ENCODE measurements at regions not wholly inside any gene's neighbourhood (a gene's known extent, or its start where the extent isn't known, plus 50 kb on each side); places are given as distances from the start of the nearest gene placed in this dataset.

DNA sequence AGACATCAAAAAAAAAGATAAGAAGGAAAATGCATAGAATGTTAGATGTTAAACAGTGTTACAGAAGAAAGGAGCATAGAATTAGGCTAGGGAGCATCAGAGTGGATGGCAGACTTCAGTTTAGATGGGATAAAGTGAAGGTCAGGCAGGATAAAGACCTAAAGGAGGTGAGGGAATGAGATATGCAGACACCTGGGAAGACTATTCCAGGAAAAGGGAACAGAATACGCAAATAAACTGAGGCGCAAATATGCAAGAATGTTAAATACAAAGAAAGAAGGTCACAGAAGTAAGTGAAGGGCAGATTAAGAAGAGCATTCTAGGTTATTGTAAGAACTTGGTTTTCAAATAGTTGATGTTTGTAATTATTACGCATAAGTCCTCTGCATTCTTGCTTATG lies 116.3 kb upstream of the REG3A start:
- intact Hi-C loops (cut with DNase I; ENCODE audit: low total_unique reads), result no loop called here
- no peaks in the 10 kb centered on the region for H3K4me1 ChIP-seq
- DNase-seq, result no peak
- TF ChIP-seq, protein P1, sequence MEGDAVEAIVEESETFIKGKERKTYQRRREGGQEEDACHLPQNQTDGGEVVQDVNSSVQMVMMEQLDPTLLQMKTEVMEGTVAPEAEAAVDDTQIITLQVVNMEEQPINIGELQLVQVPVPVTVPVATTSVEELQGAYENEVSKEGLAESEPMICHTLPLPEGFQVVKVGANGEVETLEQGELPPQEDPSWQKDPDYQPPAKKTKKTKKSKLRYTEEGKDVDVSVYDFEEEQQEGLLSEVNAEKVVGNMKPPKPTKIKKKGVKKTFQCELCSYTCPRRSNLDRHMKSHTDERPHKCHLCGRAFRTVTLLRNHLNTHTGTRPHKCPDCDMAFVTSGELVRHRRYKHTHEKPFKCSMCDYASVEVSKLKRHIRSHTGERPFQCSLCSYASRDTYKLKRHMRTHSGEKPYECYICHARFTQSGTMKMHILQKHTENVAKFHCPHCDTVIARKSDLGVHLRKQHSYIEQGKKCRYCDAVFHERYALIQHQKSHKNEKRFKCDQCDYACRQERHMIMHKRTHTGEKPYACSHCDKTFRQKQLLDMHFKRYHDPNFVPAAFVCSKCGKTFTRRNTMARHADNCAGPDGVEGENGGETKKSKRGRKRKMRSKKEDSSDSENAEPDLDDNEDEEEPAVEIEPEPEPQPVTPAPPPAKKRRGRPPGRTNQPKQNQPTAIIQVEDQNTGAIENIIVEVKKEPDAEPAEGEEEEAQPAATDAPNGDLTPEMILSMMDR (IDR thresholded peaks at IDR 0.05), result no peak
- no peaks in the 10 kb centered on the region for H3K27me3 ChIP-seq
- H3K9me3 ChIP-seq, result peaks cover 0 to 9% (median 0%) of the 10 kb centered on the region in 3 donors
- H3K36me3 ChIP-seq, result no peaks in the 10 kb centered on the region
- no peak overlapping the region for H3K27ac ChIP-seq
- no peak overlapping the region for H3K4me3 ChIP-seq

DNA sequence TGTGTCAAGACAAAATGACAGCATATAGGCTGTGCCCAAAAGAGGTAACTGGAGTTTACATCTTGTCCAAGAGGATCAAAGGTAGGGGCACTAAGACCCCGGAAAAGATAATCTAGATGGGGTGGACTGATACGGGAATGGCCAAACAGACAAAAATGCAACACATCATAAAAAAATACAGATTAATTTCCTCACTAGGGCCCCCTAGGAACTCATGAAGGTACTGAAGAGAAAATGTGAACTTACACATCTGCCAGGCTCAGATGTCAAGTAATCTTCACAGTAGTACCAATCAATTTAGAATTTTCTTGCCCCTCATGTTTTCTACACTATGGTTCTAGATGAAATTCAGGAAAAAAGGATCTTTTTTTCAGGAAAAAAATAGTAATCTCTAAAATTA lies 115.6 kb upstream of the REG3A start:
- H3K36me3 ChIP-seq, result no peaks in the 10 kb centered on the region
- intact Hi-C loops (cut with DNase I; ENCODE audit: low total_unique reads), result no loop called here
- H3K27ac ChIP-seq, result no peak overlapping the region
- no peaks in the 10 kb centered on the region for H3K27me3 ChIP-seq
- no peak overlapping the region for H3K4me3 ChIP-seq
- no peaks in the 10 kb centered on the region for H3K4me1 ChIP-seq
- H3K9me3 ChIP-seq, result peaks cover 0 to 9% (median 0%) of the 10 kb centered on the region in 3 donors
- DNase-seq, result no peak
- TF ChIP-seq, protein P1 (IDR thresholded peaks at IDR 0.05), result no peak

DNA sequence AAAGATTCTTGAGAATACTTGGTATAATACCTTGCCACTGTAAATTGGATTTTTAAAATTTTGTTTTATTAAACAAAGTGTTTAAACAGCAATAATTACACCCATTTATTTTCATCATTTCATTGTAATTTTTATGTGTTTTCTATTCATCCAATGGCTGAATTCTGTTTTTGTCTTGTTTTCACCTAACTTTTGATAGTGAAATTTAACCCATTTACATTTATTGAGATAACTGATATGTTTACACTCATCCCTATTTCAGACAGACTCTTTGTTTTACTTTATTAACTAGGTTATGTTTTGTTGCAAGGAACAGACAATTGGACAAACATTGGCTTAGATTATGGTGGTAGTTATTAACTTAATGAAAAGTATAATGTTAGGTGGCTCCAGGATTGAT lies 113.1 kb upstream of the REG3A start:
- Histone ChIP-seq H3K4me1 (no peaks in the 10 kb centered on the region), H3K36me3 (no peaks in the 10 kb centered on the region), H3K27me3 (no peaks in the 10 kb centered on the region), H3K9me3 (peaks cover 0 to 9% (median 0%) of the 10 kb centered on the region in 3 donors), H3K4me3 (no peak overlapping the region), H3K27ac (no peak overlapping the region)
- TF ChIP-seq, protein P1 (IDR thresholded peaks at IDR 0.05), result no peak
- no peak for DNase-seq
- intact Hi-C loops (cut with DNase I; ENCODE audit: low total_unique reads), result no loop called here

DNA sequence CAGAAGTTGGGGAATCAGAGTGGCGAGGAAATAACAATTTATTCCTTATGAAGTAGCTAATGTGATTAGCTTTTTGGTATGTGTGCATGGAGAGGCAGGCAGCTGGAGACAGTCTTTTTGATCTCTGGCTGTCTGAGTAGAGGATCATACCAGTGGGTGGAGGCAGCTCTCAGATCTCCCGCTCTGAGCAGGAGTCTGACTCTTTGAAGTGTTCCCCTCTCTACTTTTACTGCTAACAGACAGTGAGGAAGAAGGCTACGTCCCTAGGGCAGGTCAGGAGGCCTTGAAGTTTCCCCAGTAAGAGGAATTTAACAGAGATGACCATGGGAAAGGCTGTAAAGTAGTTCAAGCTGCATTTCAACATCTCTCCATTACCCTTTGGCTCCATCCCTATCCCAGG lies 111.9 kb upstream of the REG3A start:
- no peaks in the 10 kb centered on the region for H3K36me3 ChIP-seq
- no peak overlapping the region for H3K4me3 ChIP-seq
- DNase-seq, result no peak
- H3K27ac ChIP-seq, result no peak overlapping the region
- TF ChIP-seq, protein P1 (IDR thresholded peaks at IDR 0.05), result no peak
- peaks cover 0 to 9% (median 0%) of the 10 kb centered on the region in 3 donors for H3K9me3 ChIP-seq
- H3K4me1 ChIP-seq, result no peaks in the 10 kb centered on the region
- intact Hi-C loops (cut with DNase I; ENCODE audit: low total_unique reads), result no loop called here
- no peaks in the 10 kb centered on the region for H3K27me3 ChIP-seq

DNA sequence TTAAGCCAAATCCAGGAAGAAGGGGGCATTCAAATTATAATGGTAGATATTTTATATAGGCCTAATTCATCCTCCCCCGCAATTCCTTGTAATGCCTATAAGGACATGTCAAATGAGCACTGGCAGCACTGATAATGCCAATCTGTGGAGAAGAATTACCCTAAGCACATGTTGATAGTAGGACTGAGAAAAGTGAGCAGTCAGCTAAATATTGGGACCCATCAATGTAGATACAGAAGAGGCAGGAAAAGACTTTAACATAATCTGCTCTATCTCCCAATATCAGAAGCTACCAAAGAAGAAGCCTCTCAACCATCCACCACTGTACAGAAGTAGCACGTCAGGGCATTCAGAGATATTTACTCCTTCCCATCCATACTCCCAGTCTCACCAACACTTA lies 101.3 kb upstream of the REG3A start:
- TF ChIP-seq, protein P1 (IDR thresholded peaks at IDR 0.05), result no peak
- no peak overlapping the region for H3K4me3 ChIP-seq
- no peaks in the 10 kb centered on the region for H3K9me3 ChIP-seq
- no peaks in the 10 kb centered on the region for H3K36me3 ChIP-seq
- H3K27me3 ChIP-seq, result no peaks in the 10 kb centered on the region
- intact Hi-C loops (cut with DNase I; ENCODE audit: low total_unique reads), result no loop called here
- no peak overlapping the region for H3K27ac ChIP-seq
- H3K4me1 ChIP-seq, result no peaks in the 10 kb centered on the region
- DNase-seq, result no peak

DNA sequence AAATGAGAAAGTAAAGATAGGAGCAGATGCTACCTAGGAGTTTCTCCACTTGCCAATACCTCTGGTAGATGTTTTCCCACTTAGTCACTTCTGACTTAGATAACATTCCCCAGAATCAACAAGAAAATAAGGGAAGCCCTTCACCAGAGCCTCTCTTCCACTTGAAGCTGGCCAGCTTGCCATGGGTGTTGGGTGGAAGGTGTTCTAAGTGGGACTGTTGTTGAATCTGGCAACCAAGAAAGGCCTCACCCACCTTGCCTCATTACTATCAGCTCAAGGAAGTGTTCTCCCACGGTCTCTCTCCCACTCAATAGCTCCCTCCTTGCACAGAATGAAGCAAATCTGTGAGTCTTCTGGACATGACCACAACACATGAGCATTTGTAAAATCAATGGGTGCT lies 100.4 kb upstream of the REG3A start:
- Histone ChIP-seq H3K27me3 (no peaks in the 10 kb centered on the region), H3K9me3 (no peaks in the 10 kb centered on the region), H3K27ac (no peak overlapping the region), H3K36me3 (no peaks in the 10 kb centered on the region), H3K4me1 (no peaks in the 10 kb centered on the region), H3K4me3 (no peak overlapping the region)
- intact Hi-C loops (cut with DNase I; ENCODE audit: low total_unique reads), result no loop called here
- DNase-seq, result no peak
- TF ChIP-seq, protein P1 (IDR thresholded peaks at IDR 0.05), result no peak
